ENCODE measurements at regions not wholly inside any gene's neighbourhood (a gene's known extent, or its start where the extent isn't known, plus 50 kb on each side); places are given as distances from the start of the nearest gene placed in this dataset.

GRCh38 chr20:62548471-62548870 lies 72.7 kb upstream of the GATA5 start:
- Histone ChIP-seq H3F3A (ENCODE audit: insufficient read depth, low read length) (no peaks in the 10 kb centered on the region), H3K79me2 (ENCODE audit: low read length) (no peaks in the 10 kb centered on the region), H3K4me3 (ENCODE audit: low read length) (no peak overlapping the region), H3K27ac (ENCODE audit: low read length) (no peak overlapping the region), H3K27me3 (replicated peaks; ENCODE audit: insufficient read depth, low read length) (peaks cover 98% of the 10 kb centered on the region), H3K9ac (ENCODE audit: low read length) (no peak overlapping the region), H3K9me3 (replicated peaks; ENCODE audit: insufficient read depth, low read length) (no peaks in the 10 kb centered on the region), H3K4me1 (ENCODE audit: low read length) (no peaks in the 10 kb centered on the region), H3K9me2 (replicated peaks; ENCODE audit: insufficient read depth, low read length) (no peaks in the 10 kb centered on the region), H2AFZ (ENCODE audit: low read length) (no peak overlapping the region), H3K4me2 (ENCODE audit: low read depth, low read length) (no peak overlapping the region), H3K36me3 (replicated peaks; ENCODE audit: insufficient read depth, low read length) (no peaks in the 10 kb centered on the region), H4K20me1 (ENCODE audit: insufficient read depth, low read length) (no peaks in the 10 kb centered on the region)
- DNase-seq, result no peak
- TF ChIP-seq EZH2phosphoT487 (IDR thresholded peaks at IDR 0.05; ENCODE audit: low read length) (no peak), EZH2 (optimal IDR thresholded peaks at IDR 0.05; ENCODE audit: low read depth, low read length) (no peak), CTCF (IDR thresholded peaks at IDR 0.05; ENCODE audit: low read length) (no peak)

GRCh38 chr20:62549029-62549428 lies 73.2 kb upstream of the GATA5 start:
- TF ChIP-seq EZH2phosphoT487 (IDR thresholded peaks at IDR 0.05; ENCODE audit: low read length) (no peak), EZH2 (optimal IDR thresholded peaks at IDR 0.05; ENCODE audit: low read depth, low read length) (no peak), CTCF (IDR thresholded peaks at IDR 0.05; ENCODE audit: low read length) (no peak)
- H3K27ac ChIP-seq (ENCODE audit: low read length), result no peak overlapping the region

GRCh38 chr20:62549499-62550086 lies 73.8 kb upstream of the GATA5 start:
- H4K20me1 ChIP-seq (ENCODE audit: insufficient read depth, low read length), result no peaks in the 10 kb centered on the region
- no peaks in the 10 kb centered on the region for H3F3A ChIP-seq (ENCODE audit: insufficient read depth, low read length)
- no peak for DNase-seq
- H3K4me3 ChIP-seq (ENCODE audit: low read length), result no peak overlapping the region
- no peak for TF ChIP-seq EZH2 (optimal IDR thresholded peaks at IDR 0.05; ENCODE audit: low read depth, low read length)
- no peak for TF ChIP-seq EZH2phosphoT487 (IDR thresholded peaks at IDR 0.05; ENCODE audit: low read length)
- no peak for TF ChIP-seq CTCF (IDR thresholded peaks at IDR 0.05; ENCODE audit: low read length)
- no peaks in the 10 kb centered on the region for H3K9me2 ChIP-seq (replicated peaks; ENCODE audit: insufficient read depth, low read length)
- no peaks in the 10 kb centered on the region for H3K9me3 ChIP-seq (replicated peaks; ENCODE audit: insufficient read depth, low read length)
- H3K4me1 ChIP-seq (ENCODE audit: low read length), result no peaks in the 10 kb centered on the region
- no peak overlapping the region for H3K4me2 ChIP-seq (ENCODE audit: low read depth, low read length)
- H3K9ac ChIP-seq (ENCODE audit: low read length), result no peak overlapping the region
- H2AFZ ChIP-seq (ENCODE audit: low read length), result no peak overlapping the region
- H3K36me3 ChIP-seq (replicated peaks; ENCODE audit: insufficient read depth, low read length), result no peaks in the 10 kb centered on the region
- H3K79me2 ChIP-seq (ENCODE audit: low read length), result no peaks in the 10 kb centered on the region
- H3K27me3 ChIP-seq (replicated peaks; ENCODE audit: insufficient read depth, low read length), result peaks cover 98% of the 10 kb centered on the region
- no peak overlapping the region for H3K27ac ChIP-seq (ENCODE audit: low read length)

More at GRCh38 chr20:62549029-62549428, 73.2 kb upstream of the GATA5 start:
- Histone ChIP-seq H3K4me1 (ENCODE audit: low read length) (no peaks in the 10 kb centered on the region), H3F3A (ENCODE audit: insufficient read depth, low read length) (no peaks in the 10 kb centered on the region), H2AFZ (ENCODE audit: low read length) (no peak overlapping the region), H3K27me3 (replicated peaks; ENCODE audit: insufficient read depth, low read length) (peaks cover 98% of the 10 kb centered on the region), H4K20me1 (ENCODE audit: insufficient read depth, low read length) (no peaks in the 10 kb centered on the region), H3K36me3 (replicated peaks; ENCODE audit: insufficient read depth, low read length) (no peaks in the 10 kb centered on the region), H3K9me2 (replicated peaks; ENCODE audit: insufficient read depth, low read length) (no peaks in the 10 kb centered on the region), H3K9ac (ENCODE audit: low read length) (no peak overlapping the region), H3K4me3 (ENCODE audit: low read length) (no peak overlapping the region), H3K9me3 (replicated peaks; ENCODE audit: insufficient read depth, low read length) (no peaks in the 10 kb centered on the region), H3K4me2 (ENCODE audit: low read depth, low read length) (no peak overlapping the region), H3K79me2 (ENCODE audit: low read length) (no peaks in the 10 kb centered on the region)
- DNase-seq, result no peak
